ENCODE measurements at regions not wholly inside any gene's neighbourhood (a gene's known extent, or its start where the extent isn't known, plus 50 kb on each side); places are given as distances from the start of the nearest gene placed in this dataset.

GRCh38 chr7:79691074-79691473 is 237.6 kb upstream of the MAGI2 start:
- no peaks in the 10 kb centered on the region for H3K36me3 ChIP-seq (ENCODE audit: control insufficient read depth, insufficient read depth, low read length)
- H3K27me3 ChIP-seq (ENCODE audit: control insufficient read depth, insufficient read depth, low read length): no peaks in the 10 kb centered on the region
- no peaks in the 10 kb centered on the region for H3K4me1 ChIP-seq (ENCODE audit: control insufficient read depth, insufficient read depth, low read length, poor library complexity, severe bottlenecking)
- H3K27ac ChIP-seq (ENCODE audit: insufficient read depth, low read length, poor library complexity, severe bottlenecking): no peak overlapping the region
- H3K27me3 Mint-ChIP-seq: no peaks in the 10 kb centered on the region
- H3K4me3 Mint-ChIP-seq: no peak overlapping the region
- H3K9me3 Mint-ChIP-seq: peaks cover 2 to 7% (median 5%) of the 10 kb centered on the region in 7 donors
- no peak overlapping the region for H3K4me3 ChIP-seq (ENCODE audit: low read depth, low read length)
- H3K27ac Mint-ChIP-seq: no peak overlapping the region
- no peaks in the 10 kb centered on the region for H3K36me3 Mint-ChIP-seq
- DNase-seq (no peak), ATAC-seq (ENCODE audit: low read depth in 2 of 2) (no peak)
- H3K4me1 Mint-ChIP-seq: no peaks in the 10 kb centered on the region
- no peaks in the 10 kb centered on the region for H3K9me3 ChIP-seq (ENCODE audit: control insufficient read depth in 2 of 2, low read length in 2 of 2)

- Mint-ChIP-seq H3K4me3 (no peak overlapping the region), H3K27ac (no peak overlapping the region), H3K27me3 (no peaks in the 10 kb centered on the region), H3K9me3 (peaks cover 2 to 12% (median 4%) of the 10 kb centered on the region in 7 donors), H3K36me3 (no peaks in the 10 kb centered on the region), H3K4me1 (no peaks in the 10 kb centered on the region)
- Histone ChIP-seq H3K9me3 (ENCODE audit: control insufficient read depth in 2 of 2, low read length in 2 of 2) (peaks cover 0 to 4% of the 10 kb centered on the region in 2 experiments), H3K4me3 (ENCODE audit: low read depth, low read length) (no peak overlapping the region), H3K36me3 (ENCODE audit: control insufficient read depth, insufficient read depth, low read length) (no peaks in the 10 kb centered on the region), H3K27me3 (ENCODE audit: control insufficient read depth, insufficient read depth, low read length) (no peaks in the 10 kb centered on the region), H3K27ac (ENCODE audit: insufficient read depth, low read length, poor library complexity, severe bottlenecking) (no peak overlapping the region), H3K4me1 (ENCODE audit: control insufficient read depth, insufficient read depth, low read length, poor library complexity, severe bottlenecking) (no peaks in the 10 kb centered on the region)
- ATAC-seq (ENCODE audit: low read depth in 2 of 2) (no peak), DNase-seq (no peak)
Measured at GRCh38 chr7:79684384-79684783, 230.9 kb upstream of the MAGI2 start.

- H3K4me1 Mint-ChIP-seq: no peaks in the 10 kb centered on the region
- H3K27me3 ChIP-seq (ENCODE audit: control insufficient read depth, insufficient read depth, low read length): no peaks in the 10 kb centered on the region
- H3K4me3 ChIP-seq (ENCODE audit: low read depth, low read length): no peak overlapping the region
- no peaks in the 10 kb centered on the region for H3K36me3 ChIP-seq (ENCODE audit: control insufficient read depth, insufficient read depth, low read length)
- no peak overlapping the region for H3K27ac ChIP-seq (ENCODE audit: insufficient read depth, low read length, poor library complexity, severe bottlenecking)
- no peak overlapping the region for H3K27ac Mint-ChIP-seq
- no peaks in the 10 kb centered on the region for H3K36me3 Mint-ChIP-seq
- H3K9me3 Mint-ChIP-seq: peaks cover 2 to 12% (median 4%) of the 10 kb centered on the region in 7 donors
- H3K9me3 ChIP-seq (ENCODE audit: control insufficient read depth in 2 of 2, low read length in 2 of 2): peaks cover 0 to 4% of the 10 kb centered on the region in 2 experiments
- DNase-seq: no peak
- no peaks in the 10 kb centered on the region for H3K27me3 Mint-ChIP-seq
- no peak for ATAC-seq (ENCODE audit: low read depth in 2 of 2)
- H3K4me3 Mint-ChIP-seq: no peak overlapping the region
- H3K4me1 ChIP-seq (ENCODE audit: control insufficient read depth, insufficient read depth, low read length, poor library complexity, severe bottlenecking): no peaks in the 10 kb centered on the region
Measured at GRCh38 chr7:79683916-79684315, 230.4 kb upstream of the MAGI2 start.

- no peak overlapping the region for H3K4me3 Mint-ChIP-seq
- no peaks in the 10 kb centered on the region for H3K36me3 ChIP-seq (ENCODE audit: control insufficient read depth, insufficient read depth, low read length)
- H3K9me3 ChIP-seq (ENCODE audit: control insufficient read depth in 2 of 2, low read length in 2 of 2): peaks cover 0 to 4% of the 10 kb centered on the region in 2 experiments
- no peak overlapping the region for H3K4me3 ChIP-seq (ENCODE audit: low read depth, low read length)
- no peaks in the 10 kb centered on the region for H3K36me3 Mint-ChIP-seq
- no peaks in the 10 kb centered on the region for H3K27me3 Mint-ChIP-seq
- no peaks in the 10 kb centered on the region for H3K4me1 Mint-ChIP-seq
- no peaks in the 10 kb centered on the region for H3K4me1 ChIP-seq (ENCODE audit: control insufficient read depth, insufficient read depth, low read length, poor library complexity, severe bottlenecking)
- H3K27ac ChIP-seq (ENCODE audit: insufficient read depth, low read length, poor library complexity, severe bottlenecking): no peak overlapping the region
- DNase-seq (no peak), ATAC-seq (ENCODE audit: low read depth in 2 of 2) (no peak)
- peaks cover 2 to 12% (median 4%) of the 10 kb centered on the region in 7 donors for H3K9me3 Mint-ChIP-seq
- H3K27ac Mint-ChIP-seq: no peak overlapping the region
- H3K27me3 ChIP-seq (ENCODE audit: control insufficient read depth, insufficient read depth, low read length): no peaks in the 10 kb centered on the region
Measured at GRCh38 chr7:79683185-79683890, 229.9 kb upstream of the MAGI2 start.

- DNase-seq (no peak), ATAC-seq (ENCODE audit: low read depth in 2 of 2) (no peak)
- no peaks in the 10 kb centered on the region for H3K4me1 ChIP-seq (ENCODE audit: control insufficient read depth, insufficient read depth, low read length, poor library complexity, severe bottlenecking)
- H3K36me3 ChIP-seq (ENCODE audit: control insufficient read depth, insufficient read depth, low read length): no peaks in the 10 kb centered on the region
- peaks cover 0 to 4% of the 10 kb centered on the region in 2 experiments for H3K9me3 ChIP-seq (ENCODE audit: control insufficient read depth in 2 of 2, low read length in 2 of 2)
- H3K4me3 ChIP-seq (ENCODE audit: low read depth, low read length): no peak overlapping the region
- Mint-ChIP-seq H3K27me3 (no peaks in the 10 kb centered on the region), H3K27ac (no peak overlapping the region), H3K36me3 (no peaks in the 10 kb centered on the region), H3K4me3 (no peak overlapping the region), H3K9me3 (peaks cover 3 to 12% (median 6%) of the 10 kb centered on the region in 7 donors), H3K4me1 (no peaks in the 10 kb centered on the region)
- H3K27me3 ChIP-seq (ENCODE audit: control insufficient read depth, insufficient read depth, low read length): no peaks in the 10 kb centered on the region
- H3K27ac ChIP-seq (ENCODE audit: insufficient read depth, low read length, poor library complexity, severe bottlenecking): no peak overlapping the region
Measured at GRCh38 chr7:79681454-79681853, 228.0 kb upstream of the MAGI2 start.

- H3K4me1 Mint-ChIP-seq: no peaks in the 10 kb centered on the region
Measured at GRCh38 chr7:79673969-79674368, 220.5 kb upstream of the MAGI2 start.

GRCh38 chr7:79673421-79673820 is 220.0 kb upstream of the MAGI2 start:
- ATAC-seq (ENCODE audit: low read depth in 2 of 2) (no peak), DNase-seq (no peak)
- H3K27ac Mint-ChIP-seq: no peak overlapping the region
- no peaks in the 10 kb centered on the region for H3K9me3 ChIP-seq (ENCODE audit: control insufficient read depth in 2 of 2, low read length in 2 of 2)
- no peak overlapping the region for H3K4me3 Mint-ChIP-seq
- no peaks in the 10 kb centered on the region for H3K27me3 Mint-ChIP-seq
- H3K4me1 ChIP-seq (ENCODE audit: control insufficient read depth, insufficient read depth, low read length, poor library complexity, severe bottlenecking): no peaks in the 10 kb centered on the region
- no peaks in the 10 kb centered on the region for H3K36me3 Mint-ChIP-seq
- H3K9me3 Mint-ChIP-seq: peaks cover 0 to 9% (median 3%) of the 10 kb centered on the region in 7 donors
- no peak overlapping the region for H3K27ac ChIP-seq (ENCODE audit: insufficient read depth, low read length, poor library complexity, severe bottlenecking)
- H3K4me1 Mint-ChIP-seq: no peaks in the 10 kb centered on the region
- H3K4me3 ChIP-seq (ENCODE audit: low read depth, low read length): no peak overlapping the region
- H3K36me3 ChIP-seq (ENCODE audit: control insufficient read depth, insufficient read depth, low read length): no peaks in the 10 kb centered on the region
- no peaks in the 10 kb centered on the region for H3K27me3 ChIP-seq (ENCODE audit: control insufficient read depth, insufficient read depth, low read length)

More at GRCh38 chr7:79673969-79674368, 220.5 kb upstream of the MAGI2 start:
- Histone ChIP-seq H3K27me3 (ENCODE audit: control insufficient read depth, insufficient read depth, low read length) (no peaks in the 10 kb centered on the region), H3K36me3 (ENCODE audit: control insufficient read depth, insufficient read depth, low read length) (no peaks in the 10 kb centered on the region), H3K27ac (ENCODE audit: insufficient read depth, low read length, poor library complexity, severe bottlenecking) (no peak overlapping the region), H3K9me3 (ENCODE audit: control insufficient read depth in 2 of 2, low read length in 2 of 2) (no peaks in the 10 kb centered on the region), H3K4me3 (ENCODE audit: low read depth, low read length) (no peak overlapping the region), H3K4me1 (ENCODE audit: control insufficient read depth, insufficient read depth, low read length, poor library complexity, severe bottlenecking) (no peaks in the 10 kb centered on the region)
- DNase-seq (no peak), ATAC-seq (ENCODE audit: low read depth in 2 of 2) (no peak)
- Mint-ChIP-seq H3K4me3 (no peak overlapping the region), H3K36me3 (no peaks in the 10 kb centered on the region), H3K27ac (no peak overlapping the region), H3K9me3 (peaks cover 0 to 9% (median 2%) of the 10 kb centered on the region in 7 donors), H3K27me3 (no peaks in the 10 kb centered on the region)

- Mint-ChIP-seq H3K36me3 (no peaks in the 10 kb centered on the region), H3K4me1 (no peaks in the 10 kb centered on the region), H3K4me3 (no peak overlapping the region), H3K27me3 (no peaks in the 10 kb centered on the region), H3K9me3 (peaks cover 0 to 23% (median 4%) of the 10 kb centered on the region in 7 donors), H3K27ac (no peak overlapping the region)
- no peaks in the 10 kb centered on the region for H3K9me3 ChIP-seq (ENCODE audit: control insufficient read depth in 2 of 2, low read length in 2 of 2)
- DNase-seq: no peak
- H3K4me3 ChIP-seq (ENCODE audit: low read depth, low read length): no peak overlapping the region
- H3K27ac ChIP-seq (ENCODE audit: insufficient read depth, low read length, poor library complexity, severe bottlenecking): no peak overlapping the region
- H3K36me3 ChIP-seq (ENCODE audit: control insufficient read depth, insufficient read depth, low read length): no peaks in the 10 kb centered on the region
- no peaks in the 10 kb centered on the region for H3K4me1 ChIP-seq (ENCODE audit: control insufficient read depth, insufficient read depth, low read length, poor library complexity, severe bottlenecking)
- no peak for ATAC-seq (ENCODE audit: low read depth in 2 of 2)
- no peaks in the 10 kb centered on the region for H3K27me3 ChIP-seq (ENCODE audit: control insufficient read depth, insufficient read depth, low read length)
Measured at GRCh38 chr7:79668292-79668691, 214.8 kb upstream of the MAGI2 start.
